Ascending aorta (tissue), 2 donors: ENCODE measurements at regions not wholly inside any gene's neighbourhood (a gene's known extent, or its start where the extent isn't known, plus 50 kb on each side); places are given as distances from the start of the nearest gene placed in this dataset.

Source experiments
- DNase-seq, 2 donors: peaks; one replicate each; pipeline ENCODE4 v3.0.0-alpha.2; 2019; ENCODE audit warnings: low spot score in 2 of 2
- H3K27ac ChIP-seq, 2 donors: fragments of 200-600 bp; sonication (generic); one replicate each; pipeline ENCODE4 v1.5.1; 2016 to 2017; ENCODE audit warnings: mild to moderate bottlenecking in 1 of 2
- H3K27me3 ChIP-seq: fragments of 200-600 bp; sonication (generic); one replicate; pipeline ENCODE4 v1.5.1; 2017
- H3K36me3 ChIP-seq, 2 donors: fragments of 200-600 bp; sonication (generic); one replicate each; pipeline ENCODE4 v1.5.1; 2016
- H3K4me1 ChIP-seq, 2 donors: fragments of 200-600 bp; sonication (generic); one replicate each; pipeline ENCODE4 v1.5.1; 2016 to 2017; ENCODE audit warnings: mild to moderate bottlenecking in 1 of 2
- H3K4me3 ChIP-seq, 2 donors: fragments of 200-600 bp; sonication (generic); one replicate each; pipeline ENCODE4 v1.5.1; 2016 to 2017; ENCODE audit warnings: mild to moderate bottlenecking in 1 of 2
- H3K9me3 ChIP-seq, 2 donors: fragments of 200-600 bp; sonication (generic); one replicate each; pipeline ENCODE4 v1.5.1; 2016
- intact Hi-C: fragments of 100-400 bp; cut with DNase I; formaldehyde crosslinking; loops from one replicate; pipeline ENCODE4 v1.15.1; 2023
- TF ChIP-seq, protein P1 (sequence below), 3 experiments: fragments of 200-600 bp in 2 of 3; fragments of 450-650 bp in 1 of 3; sonication (generic) in 2 of 3; IDR thresholded peaks; one replicate each; pipeline ENCODE4 v1.5.1; 2016 to 2019; ENCODE audit warnings: antibody characterized with exemption in 3 of 3, mild to moderate bottlenecking in 1 of 3, moderate library complexity in 1 of 3

- Histone ChIP-seq H3K27ac (no peak overlapping the region), H3K4me1 (peaks cover 0 to 7% of the 10 kb centered on the region in 2 donors), H3K27me3 (no peaks in the 10 kb centered on the region), H3K4me3 (no peak overlapping the region), H3K9me3 (no peaks in the 10 kb centered on the region), H3K36me3 (no peaks in the 10 kb centered on the region)
- intact Hi-C loops = no loop called here
- TF ChIP-seq, protein P1, sequence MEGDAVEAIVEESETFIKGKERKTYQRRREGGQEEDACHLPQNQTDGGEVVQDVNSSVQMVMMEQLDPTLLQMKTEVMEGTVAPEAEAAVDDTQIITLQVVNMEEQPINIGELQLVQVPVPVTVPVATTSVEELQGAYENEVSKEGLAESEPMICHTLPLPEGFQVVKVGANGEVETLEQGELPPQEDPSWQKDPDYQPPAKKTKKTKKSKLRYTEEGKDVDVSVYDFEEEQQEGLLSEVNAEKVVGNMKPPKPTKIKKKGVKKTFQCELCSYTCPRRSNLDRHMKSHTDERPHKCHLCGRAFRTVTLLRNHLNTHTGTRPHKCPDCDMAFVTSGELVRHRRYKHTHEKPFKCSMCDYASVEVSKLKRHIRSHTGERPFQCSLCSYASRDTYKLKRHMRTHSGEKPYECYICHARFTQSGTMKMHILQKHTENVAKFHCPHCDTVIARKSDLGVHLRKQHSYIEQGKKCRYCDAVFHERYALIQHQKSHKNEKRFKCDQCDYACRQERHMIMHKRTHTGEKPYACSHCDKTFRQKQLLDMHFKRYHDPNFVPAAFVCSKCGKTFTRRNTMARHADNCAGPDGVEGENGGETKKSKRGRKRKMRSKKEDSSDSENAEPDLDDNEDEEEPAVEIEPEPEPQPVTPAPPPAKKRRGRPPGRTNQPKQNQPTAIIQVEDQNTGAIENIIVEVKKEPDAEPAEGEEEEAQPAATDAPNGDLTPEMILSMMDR (IDR thresholded peaks at IDR 0.05) = no peak
- no peak for DNase-seq
These were observed 97.4 kb upstream of the NEUROD1 start for GRCh38 chr2:181777734-181778133.

DNA sequence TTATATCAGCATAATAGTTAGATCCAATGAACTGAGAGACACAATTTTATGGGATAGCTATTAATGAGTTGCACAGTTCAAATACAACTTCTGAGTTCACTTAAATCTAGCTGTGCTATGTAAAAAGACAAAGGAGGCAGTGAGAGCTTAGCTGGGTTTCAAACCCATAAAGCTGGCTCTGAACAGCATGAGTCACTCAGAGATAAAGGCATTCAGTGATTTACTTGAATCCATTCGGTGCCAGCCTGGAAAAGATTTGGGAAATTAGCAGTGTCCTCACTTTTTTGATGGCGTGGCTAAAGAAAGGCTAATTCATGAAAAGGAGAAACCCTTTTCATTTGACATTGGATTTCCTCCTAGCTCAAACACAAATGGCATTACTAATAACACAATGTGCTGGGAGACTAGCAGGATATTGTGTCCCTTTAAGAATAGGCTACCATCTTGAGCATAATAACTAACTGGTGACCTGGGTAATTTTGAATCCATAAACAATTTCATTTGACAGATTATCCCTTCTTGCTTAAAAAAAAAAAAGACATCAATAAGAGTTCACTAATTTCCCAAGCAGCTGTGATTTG lies 98.4 kb upstream of the NEUROD1 start:
- intact Hi-C loops = no loop called here
- no peaks in the 10 kb centered on the region for H3K27me3 ChIP-seq
- H3K4me1 ChIP-seq = peaks cover 0 to 7% of the 10 kb centered on the region in 2 donors
- no peak overlapping the region for H3K4me3 ChIP-seq
- no peak overlapping the region for H3K27ac ChIP-seq
- TF ChIP-seq, protein P1 (IDR thresholded peaks at IDR 0.05) = no peak
- no peaks in the 10 kb centered on the region for H3K36me3 ChIP-seq
- DNase-seq = no peak
- H3K9me3 ChIP-seq = no peaks in the 10 kb centered on the region

- Histone ChIP-seq H3K27ac (no peak overlapping the region), H3K36me3 (no peaks in the 10 kb centered on the region), H3K27me3 (no peaks in the 10 kb centered on the region), H3K4me3 (no peak overlapping the region), H3K4me1 (peaks cover 0 to 7% of the 10 kb centered on the region in 2 donors), H3K9me3 (no peaks in the 10 kb centered on the region)
- intact Hi-C loops = no loop called here
- TF ChIP-seq, protein P1 (IDR thresholded peaks at IDR 0.05) = no peak
- no peak for DNase-seq
These were observed 99.1 kb upstream of the NEUROD1 start for GRCh38 chr2:181779288-181780021.

DNA sequence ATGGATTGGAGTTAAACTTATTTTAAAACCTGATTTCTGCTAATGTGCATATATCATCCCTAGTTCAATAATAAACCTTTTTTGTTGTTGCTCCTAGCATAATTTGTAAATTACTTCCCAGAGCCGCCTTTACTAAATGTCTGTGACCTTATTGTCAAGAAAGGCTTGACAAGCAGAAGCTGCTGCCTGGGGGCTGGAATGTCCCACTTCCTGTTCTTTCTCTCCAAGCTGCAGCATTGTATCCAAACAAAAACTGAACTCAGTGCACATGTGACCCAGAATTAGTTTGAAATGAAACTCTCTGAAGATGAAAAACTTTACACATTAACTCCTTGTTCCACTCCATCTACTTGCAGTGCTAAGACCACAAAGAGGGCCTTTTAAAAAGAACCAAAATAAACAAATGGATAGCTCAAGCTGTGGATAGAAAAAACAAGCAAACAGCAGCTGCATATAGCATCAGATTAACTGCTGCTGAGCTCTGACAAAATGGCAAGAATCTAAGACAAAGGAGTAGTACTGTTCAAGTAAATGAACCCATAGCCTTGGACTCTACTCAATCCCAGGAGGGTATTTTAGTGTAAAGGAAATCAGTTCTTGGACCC lies 99.8 kb upstream of the NEUROD1 start:
- intact Hi-C loops = no loop called here

DNA sequence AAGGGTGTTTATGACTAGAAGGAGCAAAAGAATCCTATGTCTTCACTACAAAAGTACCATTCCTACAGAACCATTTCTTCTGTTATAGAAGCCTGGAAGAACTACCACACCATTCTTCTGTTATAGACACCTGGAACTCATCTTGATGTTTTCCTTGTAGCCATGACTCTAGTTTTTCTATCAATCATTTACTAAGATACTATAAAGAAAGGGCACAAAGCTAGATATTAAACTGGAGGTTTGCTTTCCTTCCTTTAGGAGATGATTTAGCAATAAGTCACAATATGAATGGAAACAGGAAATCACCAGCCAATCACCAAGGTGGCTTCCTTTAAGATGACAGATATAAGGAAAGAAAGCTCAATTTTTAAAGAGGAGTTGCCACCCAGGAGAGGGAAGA lies 100.3 kb upstream of the NEUROD1 start:
- Histone ChIP-seq H3K36me3 (no peaks in the 10 kb centered on the region), H3K9me3 (no peaks in the 10 kb centered on the region), H3K27ac (no peak overlapping the region), H3K4me1 (peaks cover 0 to 7% of the 10 kb centered on the region in 2 donors), H3K27me3 (no peaks in the 10 kb centered on the region), H3K4me3 (no peak overlapping the region)
- no peak for DNase-seq
- intact Hi-C loops = no loop called here
- TF ChIP-seq, protein P1 (IDR thresholded peaks at IDR 0.05) = no peak

More for the DNA sequence above, 99.8 kb upstream of the NEUROD1 start:
- no peak overlapping the region for H3K27ac ChIP-seq
- H3K27me3 ChIP-seq = no peaks in the 10 kb centered on the region
- DNase-seq = no peak
- TF ChIP-seq, protein P1 (IDR thresholded peaks at IDR 0.05) = no peak
- no peaks in the 10 kb centered on the region for H3K36me3 ChIP-seq
- no peaks in the 10 kb centered on the region for H3K9me3 ChIP-seq
- no peak overlapping the region for H3K4me3 ChIP-seq
- H3K4me1 ChIP-seq = peaks cover 0 to 7% of the 10 kb centered on the region in 2 donors
